ENCODE measurements at regions not wholly inside any gene's neighbourhood (a gene's known extent, or its start where the extent isn't known, plus 50 kb on each side); places are given as distances from the start of the nearest gene placed in this dataset.

DNA sequence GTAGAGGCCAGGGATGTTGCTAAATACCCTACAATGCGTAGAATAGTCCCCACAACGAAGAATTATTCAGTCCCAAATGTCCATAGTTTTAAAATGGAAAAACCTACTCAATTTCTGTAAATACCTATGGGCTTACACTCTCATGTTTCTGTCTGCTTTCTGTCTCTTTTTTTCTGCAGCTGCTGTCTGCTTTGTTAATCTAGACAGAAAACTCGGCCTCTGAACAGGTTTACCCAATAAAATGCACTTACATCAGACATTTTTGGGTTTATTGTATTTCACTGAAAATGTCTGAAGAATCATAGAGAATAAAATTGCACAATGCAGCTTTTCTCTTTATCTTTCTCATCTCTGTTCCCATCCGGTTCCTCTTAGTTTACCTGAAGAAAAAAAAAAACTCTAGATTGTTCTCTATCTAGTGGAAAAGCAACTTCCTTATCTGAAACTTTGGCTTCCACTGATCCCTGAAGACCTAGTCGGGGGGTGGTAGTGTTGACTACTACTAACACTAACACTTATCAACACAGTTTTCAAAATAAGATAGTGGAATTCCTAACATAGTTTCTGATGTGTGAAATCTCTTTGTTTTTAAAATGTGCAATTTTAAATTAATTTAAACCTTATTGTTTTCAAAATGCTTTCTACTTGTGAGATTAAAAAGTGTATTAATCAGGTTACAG, 76.9 kb upstream of the CCDC190 start:
- Mint-ChIP-seq H3K9me3 (no peaks in the 10 kb centered on the region), H3K27ac (no peak overlapping the region), H3K27me3 (peaks cover 27% of the 10 kb centered on the region), H3K36me3 (ENCODE audit: low read depth) (no peaks in the 10 kb centered on the region), H3K4me1 (ENCODE audit: low read depth) (peaks cover 1% of the 10 kb centered on the region), H3K4me3 (no peak overlapping the region)
- TF ChIP-seq, protein P1, sequence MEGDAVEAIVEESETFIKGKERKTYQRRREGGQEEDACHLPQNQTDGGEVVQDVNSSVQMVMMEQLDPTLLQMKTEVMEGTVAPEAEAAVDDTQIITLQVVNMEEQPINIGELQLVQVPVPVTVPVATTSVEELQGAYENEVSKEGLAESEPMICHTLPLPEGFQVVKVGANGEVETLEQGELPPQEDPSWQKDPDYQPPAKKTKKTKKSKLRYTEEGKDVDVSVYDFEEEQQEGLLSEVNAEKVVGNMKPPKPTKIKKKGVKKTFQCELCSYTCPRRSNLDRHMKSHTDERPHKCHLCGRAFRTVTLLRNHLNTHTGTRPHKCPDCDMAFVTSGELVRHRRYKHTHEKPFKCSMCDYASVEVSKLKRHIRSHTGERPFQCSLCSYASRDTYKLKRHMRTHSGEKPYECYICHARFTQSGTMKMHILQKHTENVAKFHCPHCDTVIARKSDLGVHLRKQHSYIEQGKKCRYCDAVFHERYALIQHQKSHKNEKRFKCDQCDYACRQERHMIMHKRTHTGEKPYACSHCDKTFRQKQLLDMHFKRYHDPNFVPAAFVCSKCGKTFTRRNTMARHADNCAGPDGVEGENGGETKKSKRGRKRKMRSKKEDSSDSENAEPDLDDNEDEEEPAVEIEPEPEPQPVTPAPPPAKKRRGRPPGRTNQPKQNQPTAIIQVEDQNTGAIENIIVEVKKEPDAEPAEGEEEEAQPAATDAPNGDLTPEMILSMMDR (IDR thresholded peaks at IDR 0.05) = no peak
- ChIA-PET POLR2A (no interaction called here), CTCF (no interaction called here)
- DNase-seq (no peak), ATAC-seq (no peak)
- intact Hi-C loops (cut with micrococcal nuclease) = no loop called here

DNA sequence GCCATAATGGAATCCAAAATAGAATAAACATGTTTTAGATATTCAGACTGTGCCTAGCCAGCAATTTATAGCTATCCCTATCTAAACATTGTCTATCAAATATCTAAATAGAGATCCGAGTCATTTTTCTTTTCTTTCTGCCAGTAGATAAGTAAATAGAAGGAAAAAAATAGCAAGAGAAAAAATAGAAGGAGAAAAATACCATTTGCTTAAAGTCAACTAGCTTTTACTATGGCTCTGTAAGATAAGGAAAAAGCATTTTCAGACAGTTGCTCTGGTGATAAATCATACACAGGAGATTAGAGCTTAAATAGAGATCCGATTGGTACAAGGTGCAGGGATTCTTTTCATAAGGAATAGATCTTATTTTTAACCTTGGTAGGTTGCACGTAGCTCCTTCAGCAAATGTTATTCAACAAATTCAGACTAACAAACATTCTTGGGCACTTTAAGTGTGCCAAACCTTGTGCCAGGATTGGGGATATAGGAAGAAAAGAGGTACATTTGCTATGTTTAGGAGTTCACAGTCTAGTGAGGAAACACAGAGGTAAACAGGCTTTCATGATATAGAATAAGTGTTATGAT, 70.1 kb upstream of the CCDC190 start:
- Mint-ChIP-seq H3K9me3 (no peaks in the 10 kb centered on the region), H3K4me3 (no peak overlapping the region), H3K27me3 (peaks cover 22% of the 10 kb centered on the region), H3K27ac (no peak overlapping the region), H3K4me1 (ENCODE audit: low read depth) (no peaks in the 10 kb centered on the region), H3K36me3 (ENCODE audit: low read depth) (no peaks in the 10 kb centered on the region)
- ChIA-PET CTCF (no interaction called here), POLR2A (no interaction called here)
- intact Hi-C loops (cut with micrococcal nuclease) = no loop called here
- ATAC-seq = no peak
- no peak for DNase-seq
- TF ChIP-seq, protein P1 (IDR thresholded peaks at IDR 0.05) = no peak

DNA sequence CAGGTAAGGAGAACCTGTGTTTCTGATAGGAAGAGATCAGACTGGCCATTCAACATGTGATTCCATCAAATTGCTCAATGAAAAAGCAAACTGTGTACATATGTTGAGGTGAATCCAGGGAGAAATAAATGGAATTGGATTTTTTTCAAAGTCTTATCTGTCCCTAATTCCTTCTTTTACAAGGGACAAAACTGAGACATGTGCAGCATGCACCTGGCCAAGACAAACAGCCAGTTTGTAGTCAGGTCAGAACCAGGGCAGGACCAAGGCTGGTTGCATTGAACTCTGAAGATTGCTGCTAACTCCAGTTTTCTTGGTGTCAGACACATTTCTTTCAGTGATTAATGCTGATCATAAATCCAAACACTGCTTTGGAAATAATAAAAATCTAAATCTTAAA, 69.6 kb upstream of the CCDC190 start:
- intact Hi-C loops (cut with micrococcal nuclease) = no loop called here
- TF ChIP-seq, protein P1 (IDR thresholded peaks at IDR 0.05) = no peak
- Mint-ChIP-seq H3K36me3 (ENCODE audit: low read depth) (no peaks in the 10 kb centered on the region), H3K27ac (no peak overlapping the region), H3K4me3 (no peak overlapping the region), H3K4me1 (ENCODE audit: low read depth) (no peaks in the 10 kb centered on the region), H3K27me3 (peaks cover 22% of the 10 kb centered on the region), H3K9me3 (no peaks in the 10 kb centered on the region)
- ChIA-PET CTCF (no interaction called here), POLR2A (no interaction called here)
- ATAC-seq (no peak), DNase-seq (no peak)

DNA sequence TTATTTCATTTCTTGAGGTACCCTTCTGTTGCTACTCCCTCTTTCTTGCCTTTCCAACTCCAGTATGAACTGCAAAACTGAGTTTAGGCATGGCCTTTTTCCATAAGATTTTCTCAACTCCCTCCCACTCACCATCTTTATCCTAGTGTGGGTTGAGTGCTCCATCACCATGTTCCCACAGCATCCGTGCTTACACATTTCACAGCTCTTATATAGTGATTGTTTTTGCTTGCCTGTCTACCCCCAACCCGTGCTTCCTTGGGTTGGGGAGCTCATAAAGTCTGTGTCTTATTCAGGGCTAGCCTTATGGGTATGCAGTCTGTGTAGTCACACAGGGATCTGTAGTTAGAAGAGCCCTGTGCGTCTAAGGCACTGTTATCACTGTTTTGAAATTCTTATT, 68.2 kb upstream of the CCDC190 start:
- Mint-ChIP-seq H3K4me3 (no peak overlapping the region), H3K27me3 (peaks cover 13% of the 10 kb centered on the region), H3K27ac (no peak overlapping the region), H3K36me3 (ENCODE audit: low read depth) (no peaks in the 10 kb centered on the region), H3K9me3 (no peaks in the 10 kb centered on the region), H3K4me1 (ENCODE audit: low read depth) (no peaks in the 10 kb centered on the region)
- TF ChIP-seq, protein P1 (IDR thresholded peaks at IDR 0.05) = no peak
- ChIA-PET CTCF (interaction anchor here (0.7 kb wide), 1 partner anchor 306 kb away, joined by 3 read pairs; no protein-coding TSS in a partner anchor), POLR2A (no interaction called here)
- ATAC-seq (no peak), DNase-seq (no peak)
- intact Hi-C loops (cut with micrococcal nuclease) = no loop called here

DNA sequence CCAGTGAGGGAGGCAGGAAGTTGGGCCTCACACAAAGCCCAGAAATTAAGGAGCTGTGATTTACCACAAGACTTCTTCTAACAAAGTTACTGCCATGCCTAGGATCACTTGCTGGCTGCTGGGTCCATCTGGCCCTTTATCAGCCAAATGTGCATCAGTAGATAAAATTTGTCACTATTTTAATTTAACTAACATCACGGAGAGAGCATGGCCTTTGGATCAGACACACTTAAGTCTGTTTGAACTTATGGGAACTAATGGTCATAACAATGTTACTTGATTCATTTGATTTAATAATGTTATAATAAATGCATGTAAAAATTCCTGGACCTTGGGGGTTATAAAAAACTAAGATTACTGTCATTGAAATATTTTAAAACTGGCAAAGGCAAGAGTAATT, 67.2 kb upstream of the CCDC190 start:
- no peaks in the 10 kb centered on the region for H3K4me1 Mint-ChIP-seq (ENCODE audit: low read depth)
- ATAC-seq (no peak), DNase-seq (no peak)
- no peaks in the 10 kb centered on the region for H3K9me3 Mint-ChIP-seq
- TF ChIP-seq, protein P1 (IDR thresholded peaks at IDR 0.05) = no peak
- H3K27ac Mint-ChIP-seq = no peak overlapping the region
- ChIA-PET CTCF (no interaction called here), POLR2A (no interaction called here)
- intact Hi-C loops (cut with micrococcal nuclease) = no loop called here
- peaks cover 13% of the 10 kb centered on the region for H3K27me3 Mint-ChIP-seq
- H3K36me3 Mint-ChIP-seq (ENCODE audit: low read depth) = no peaks in the 10 kb centered on the region
- no peak overlapping the region for H3K4me3 Mint-ChIP-seq

All from activated CD8-positive, alpha-beta T cell treated with anti-CD3 and anti-CD28 coated beads for 36 hours (primary cell).